Dedifferentiated amniotic fluid mesenchymal stem cell (primary cell): ENCODE measurements at regions not wholly inside any gene's neighbourhood (a gene's known extent, or its start where the extent isn't known, plus 50 kb on each side); places are given as distances from the start of the nearest gene placed in this dataset.

Experiments used
- DNase-seq: peaks from one replicate; pipeline ENCODE4 v3.0.0-alpha.2; 2016; ENCODE audit errors: extremely low spot score

DNA sequence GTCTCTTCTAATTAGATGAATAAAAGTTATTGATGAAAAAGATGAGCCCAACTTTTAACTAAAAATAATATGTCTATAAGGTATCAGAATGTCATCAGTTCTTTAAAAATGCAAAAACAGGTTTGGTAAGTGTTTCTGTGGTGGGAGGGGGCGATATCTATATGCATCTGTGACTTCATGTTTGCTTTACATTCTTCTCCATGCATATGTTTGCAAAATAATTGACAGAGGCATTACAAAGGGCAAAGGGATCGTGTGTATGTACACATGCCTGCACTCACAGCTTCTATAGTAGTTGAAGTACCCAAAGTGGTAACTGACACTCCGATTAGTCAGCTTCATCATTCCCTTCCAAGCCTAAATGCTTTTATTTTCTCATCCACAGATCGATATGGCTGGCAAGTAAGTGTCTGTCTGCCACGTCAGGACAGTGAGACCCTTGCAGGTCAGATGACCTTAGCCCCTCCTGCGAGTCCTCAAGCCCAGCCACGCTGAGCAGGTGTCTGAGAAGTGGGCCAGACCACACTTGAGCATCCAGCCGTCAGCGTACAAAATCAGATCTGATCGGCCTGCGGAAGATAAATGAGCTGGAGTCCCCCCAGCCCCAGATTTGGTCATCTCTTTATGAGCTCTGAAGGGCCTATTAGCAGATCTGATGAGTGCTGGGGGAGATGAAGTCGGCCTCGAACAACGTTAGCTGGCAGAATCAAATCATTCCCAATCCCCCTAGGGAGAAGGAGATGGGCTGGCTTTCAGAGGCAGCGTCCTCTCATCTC, 369.1 kb downstream of the MAFB start:
- DNase-seq = no peak

- no peak for DNase-seq
Observed at GRCh38 chr20:40319056-40319455, 370.0 kb downstream of the MAFB start.

DNA sequence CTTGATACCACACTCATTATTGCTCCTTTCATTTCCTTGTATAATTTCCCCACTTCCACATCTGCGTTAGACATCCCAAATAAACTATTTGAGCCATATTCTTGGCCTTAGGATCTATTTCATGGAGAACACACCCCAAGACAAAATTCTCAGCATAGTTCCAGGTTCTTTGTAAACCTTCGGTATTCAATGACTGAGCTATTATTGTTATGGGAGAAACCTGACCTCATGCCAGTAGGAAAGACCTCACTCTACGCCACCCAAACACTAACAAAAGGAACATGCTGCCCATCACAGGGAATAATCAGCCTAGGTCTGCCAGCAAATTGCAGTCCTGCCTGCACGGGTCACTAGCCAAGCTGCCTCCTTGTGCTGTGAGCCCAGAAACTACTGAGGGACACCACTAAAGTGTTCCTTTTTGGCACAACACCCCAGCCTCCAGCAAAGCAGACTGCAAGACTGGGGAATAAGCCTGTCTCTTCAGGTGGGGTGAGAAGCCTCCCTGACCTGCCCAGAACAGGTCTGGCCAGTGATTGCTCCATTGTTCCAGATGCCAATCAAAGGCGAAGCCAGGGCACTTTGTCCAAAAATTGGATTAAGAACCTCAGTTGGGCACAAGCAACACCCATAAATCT, 371.8 kb downstream of the MAFB start:
- DNase-seq = no peak

- DNase-seq = no peak
Observed at GRCh38 chr20:40314278-40314677, 374.8 kb downstream of the MAFB start.

DNA sequence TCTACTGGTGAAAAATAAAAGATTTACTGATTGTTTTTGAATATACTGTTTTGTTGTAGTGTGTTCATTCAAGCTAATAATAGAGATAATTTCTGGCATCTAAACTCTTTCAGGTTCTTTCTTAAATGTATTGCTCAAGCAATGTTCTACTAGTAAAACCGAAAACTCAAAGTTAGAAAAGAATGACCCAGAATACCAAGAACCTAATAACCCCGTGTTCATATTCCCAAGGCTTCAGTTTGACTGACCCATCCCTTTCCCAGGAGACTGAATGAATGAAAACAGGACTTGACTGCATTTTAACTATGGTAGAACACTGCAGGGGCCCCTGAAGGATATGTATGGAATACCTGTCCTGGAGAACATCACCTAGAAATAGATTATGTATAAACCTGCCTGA, 375.3 kb downstream of the MAFB start:
- no peak for DNase-seq

GRCh38 chr20:40309731-40310130, 379.3 kb downstream of the MAFB start:
- no peak for DNase-seq

DNA sequence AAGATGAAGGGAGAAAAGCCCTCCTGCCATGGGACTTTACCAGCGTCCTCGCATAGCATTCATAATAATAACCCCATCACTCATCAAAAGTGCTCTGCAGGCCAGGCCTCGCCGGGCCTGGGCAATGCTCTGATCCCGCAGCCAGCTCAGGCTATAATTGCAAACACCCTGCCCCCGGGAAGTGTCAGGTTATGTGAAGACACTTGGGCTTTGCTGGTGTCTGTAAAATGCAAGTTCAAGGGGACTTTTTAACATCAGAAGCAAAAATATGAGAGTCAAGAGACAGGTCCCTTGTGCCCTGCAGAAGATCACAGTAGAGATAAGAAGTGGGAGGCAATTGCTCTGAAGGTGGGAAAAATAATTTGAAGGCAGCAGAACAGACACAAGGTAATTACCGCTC, 381.0 kb downstream of the MAFB start:
- no peak for DNase-seq

- DNase-seq = no peak
Observed at GRCh38 chr20:40307268-40307667, 381.8 kb downstream of the MAFB start.

GRCh38 chr20:40305303-40305702, 383.7 kb downstream of the MAFB start:
- no peak for DNase-seq

DNA sequence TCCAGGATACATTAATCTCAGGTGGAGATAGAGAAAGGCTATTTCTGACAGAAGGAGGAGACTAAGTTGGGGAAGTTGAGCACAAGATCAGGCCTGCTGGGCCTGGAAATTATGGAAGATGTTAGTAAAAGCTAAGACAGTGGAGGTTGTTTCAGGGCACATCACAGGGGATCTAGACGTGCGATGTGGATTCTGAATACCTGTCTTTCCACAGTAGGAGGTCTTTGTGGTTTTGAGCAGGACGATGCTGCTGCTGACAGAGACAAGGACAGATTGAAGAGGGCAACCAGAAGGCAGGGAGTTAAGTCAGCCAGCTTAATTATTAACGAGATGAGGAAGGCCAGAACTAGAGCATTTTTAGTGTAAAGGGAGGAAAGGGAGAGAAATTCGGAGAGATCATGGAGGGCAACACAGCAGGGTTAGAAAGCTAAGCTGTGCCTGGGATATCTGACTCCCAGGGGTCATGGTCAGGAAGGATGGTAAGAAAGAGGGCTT, 384.9 kb downstream of the MAFB start:
- DNase-seq = no peak

- no peak for DNase-seq
Observed at GRCh38 chr20:40294747-40295146, 394.3 kb downstream of the MAFB start.

- DNase-seq = no peak
Observed at GRCh38 chr20:40294175-40294574, 394.9 kb downstream of the MAFB start.

DNA sequence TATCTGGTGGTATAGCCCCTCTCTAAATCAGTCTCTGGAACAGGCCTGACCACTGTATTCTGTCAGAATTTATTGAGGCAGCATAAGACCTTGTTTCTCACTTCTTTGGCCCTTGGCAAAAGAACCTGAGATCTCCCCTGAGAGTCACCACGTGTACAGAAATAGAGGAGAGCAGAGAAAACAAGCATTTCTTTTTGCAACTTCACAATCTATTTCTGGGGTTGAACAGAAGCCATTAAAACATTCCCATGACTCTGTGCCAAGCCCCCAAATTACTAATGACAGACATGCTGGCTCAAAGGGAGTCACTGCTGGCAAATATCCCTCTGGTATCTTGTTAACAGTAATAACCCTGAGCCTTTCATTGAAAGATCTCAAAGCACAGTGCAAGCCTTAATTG, 395.3 kb downstream of the MAFB start:
- DNase-seq = no peak

- no peak for DNase-seq
Observed at GRCh38 chr20:40291493-40292135, 397.4 kb downstream of the MAFB start.

DNA sequence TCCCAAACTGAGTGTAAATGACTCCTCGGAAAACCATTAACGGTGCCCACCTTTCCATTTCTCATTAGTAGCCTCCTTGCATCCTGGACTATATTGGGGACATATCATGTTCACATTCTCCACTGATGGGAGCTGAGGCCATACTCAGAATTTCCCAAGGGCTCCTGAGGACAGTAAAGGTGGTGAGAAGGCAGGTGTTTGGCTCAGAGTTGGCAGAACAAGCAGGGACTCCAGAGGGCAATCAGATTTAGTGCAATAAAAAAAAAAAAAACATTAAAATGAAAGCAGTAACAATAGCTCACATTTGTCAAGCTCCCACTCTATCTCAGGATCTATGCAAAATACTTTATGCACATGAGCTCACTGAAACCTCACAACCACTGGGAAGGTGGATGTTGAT, 401.4 kb downstream of the MAFB start:
- no peak for DNase-seq

GRCh38 chr20:40286975-40287531, 402.0 kb downstream of the MAFB start:
- no peak for DNase-seq

DNA sequence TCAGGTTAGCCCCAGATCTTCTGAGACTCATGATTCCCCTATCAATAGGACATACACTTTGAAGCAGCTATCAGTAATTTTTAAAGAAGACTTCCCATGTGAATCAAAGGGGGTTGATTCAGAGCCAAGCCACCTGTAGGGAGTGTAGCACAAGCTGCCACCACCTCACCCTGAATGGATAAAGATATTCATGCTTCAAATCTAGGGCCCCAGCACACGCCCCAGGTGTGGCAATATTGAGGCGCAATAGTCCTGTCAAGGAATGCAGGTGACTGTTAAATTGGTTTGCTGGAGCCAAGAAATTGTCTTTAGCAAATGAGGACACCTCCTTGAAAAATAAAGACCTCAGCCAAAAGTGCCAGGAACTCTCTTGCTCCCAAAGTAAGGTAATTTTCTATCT, 404.4 kb downstream of the MAFB start:
- DNase-seq = no peak

GRCh38 chr20:40283689-40284088, 405.3 kb downstream of the MAFB start:
- no peak for DNase-seq

DNA sequence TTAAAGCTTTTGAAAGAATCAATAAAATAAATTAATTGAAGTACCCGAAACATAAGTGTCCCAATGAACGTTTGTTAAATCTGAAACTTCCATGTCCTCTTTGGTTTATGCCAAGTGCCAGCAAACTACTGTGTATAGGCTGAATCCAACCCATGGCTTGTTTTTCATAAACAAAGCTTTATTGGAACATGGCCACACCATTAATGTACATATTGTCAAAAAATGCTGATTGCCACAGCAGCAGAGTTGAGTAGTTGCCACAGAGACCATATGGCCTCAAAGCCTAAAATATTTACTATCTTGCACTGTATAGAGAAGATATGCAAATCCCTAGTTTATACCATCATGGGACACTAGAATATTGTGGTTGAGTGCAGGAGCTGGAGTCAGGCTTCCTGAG, 406.1 kb downstream of the MAFB start:
- no peak for DNase-seq

DNA sequence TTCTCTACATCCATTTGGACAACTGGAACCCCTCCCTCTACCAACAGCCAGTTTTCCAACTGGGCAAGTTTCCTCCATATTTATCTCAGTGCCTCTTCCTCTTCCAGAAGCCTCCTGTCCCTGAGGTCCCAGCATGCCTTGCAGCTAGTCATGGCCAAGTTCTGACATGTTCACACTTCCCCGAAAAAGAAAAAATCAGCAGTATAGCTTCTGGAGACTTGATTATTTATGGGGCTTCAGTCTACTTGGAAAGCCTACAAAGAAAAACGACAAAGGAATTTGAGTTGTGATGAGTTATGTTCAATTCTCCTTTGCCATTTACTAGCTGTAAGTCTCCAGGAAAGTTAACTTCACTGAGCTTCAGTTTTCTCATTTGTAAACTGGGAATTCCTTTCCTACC, 406.5 kb downstream of the MAFB start:
- no peak for DNase-seq

DNA sequence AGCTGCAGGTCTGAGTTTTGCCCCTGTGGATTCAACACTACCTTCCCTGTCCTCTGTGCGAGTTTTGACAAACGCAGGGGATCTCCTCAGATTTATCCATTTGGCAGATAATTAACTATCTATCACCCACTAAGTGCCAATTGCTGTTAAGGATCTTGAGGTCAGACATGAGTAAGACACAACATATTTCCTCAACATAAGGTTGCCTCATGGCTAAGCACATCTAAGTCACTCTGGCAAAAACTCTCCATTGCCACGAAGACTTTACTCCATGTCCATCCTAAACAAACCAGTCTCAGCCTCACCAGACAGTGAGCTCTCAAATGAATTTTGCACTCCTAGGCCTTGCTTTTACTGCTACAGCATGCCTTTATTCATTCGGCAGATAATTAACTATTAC, 408.4 kb downstream of the MAFB start:
- no peak for DNase-seq

- peak; percentile 90 for DNase-seq
Observed at GRCh38 chr20:40279390-40279789, 409.6 kb downstream of the MAFB start.

DNA sequence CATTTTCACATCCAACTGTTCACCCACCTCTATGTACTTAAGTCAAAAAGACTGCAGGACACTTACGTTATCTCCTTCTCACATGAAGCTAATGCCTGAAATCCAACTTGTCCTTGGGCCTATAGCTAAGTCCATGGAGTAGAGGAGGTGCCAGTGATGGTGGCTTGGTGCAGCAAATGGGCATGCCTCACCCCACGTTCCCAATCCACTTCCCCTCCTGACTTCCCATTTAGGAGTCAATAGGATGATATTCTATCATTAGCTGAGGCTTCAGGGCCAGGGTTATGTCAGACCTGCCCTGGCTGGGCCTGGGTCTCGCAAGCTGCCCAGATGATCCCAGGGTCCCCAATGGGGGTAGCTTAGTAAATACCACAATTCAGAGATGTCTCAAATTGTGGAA, 410.4 kb downstream of the MAFB start:
- DNase-seq = no peak
